GM19438 (cell line): ENCODE measurements at regions not wholly inside any gene's neighbourhood (a gene's known extent, or its start where the extent isn't known, plus 50 kb on each side); places are given as distances from the start of the nearest gene placed in this dataset.

ENCODE experiments used
- ATAC-seq: cut with Tn5 transposase; IDR thresholded peaks from one replicate; pipeline ENCODE4 v1.9.1; 2021; ENCODE audit warnings: low read depth; ENCODE audit not compliant: unreplicated experiment

GRCh38 chr4:16967722-16968121 is 69.3 kb upstream of the LDB2 start:
- ATAC-seq: no peak

GRCh38 chr4:16959305-16959704 is 60.9 kb upstream of the LDB2 start:
- ATAC-seq: no peak

- no peak for ATAC-seq
Measured at GRCh38 chr4:16952896-16953630, 54.6 kb upstream of the LDB2 start.

DNA sequence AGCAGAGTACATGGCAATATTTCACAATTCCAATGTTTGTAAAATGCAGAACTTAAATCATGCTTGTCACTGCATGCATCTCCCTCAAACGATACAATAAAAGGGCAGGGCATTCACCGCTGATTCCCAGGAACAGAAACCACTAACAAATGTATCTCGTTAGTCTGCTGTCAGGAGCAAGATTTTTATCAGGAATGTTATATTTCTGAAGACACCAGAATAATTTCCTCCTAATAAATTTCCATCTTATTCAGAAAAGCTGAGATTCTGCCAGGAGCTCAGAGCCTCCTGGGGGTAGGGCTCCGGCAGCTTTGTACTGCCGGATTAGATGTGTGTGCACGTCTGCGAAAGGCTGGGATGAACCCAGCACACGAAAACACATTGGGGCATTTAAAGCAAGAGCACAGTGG is 54.0 kb upstream of the LDB2 start:
- no peak for ATAC-seq
